IMR-90 (cell line): ENCODE measurements at regions not wholly inside any gene's neighbourhood (a gene's known extent, or its start where the extent isn't known, plus 50 kb on each side); places are given as distances from the start of the nearest gene placed in this dataset.

Source experiments
- ATAC-seq: fragments of 200-7000 bp; cut with Tn5 transposase; 2 replicates; pipeline ENCODE4 v1.9.1; 2020; ENCODE audit warnings: low read depth, mild to moderate bottlenecking, moderate library complexity
- BruUV-seq: library from RNA; stranded (reverse); fragments of 400-500 nt; replicated peaks from 2 replicates; lab custom pipeline; 2021; lab: Mats Ljungman, UMichigan
- CTCF ChIA-PET: fragments of 300-600 bp; formaldehyde crosslinking; extraction: SDS; loops from one replicate; lab custom pipeline; 2021; ENCODE audit warnings: antibody characterized with exemption; lab: Yijun Ruan, JAX
- POLR2A ChIA-PET: fragments of 300-600 bp; sonication (Branson Sonifier 250); formaldehyde crosslinking; loops from one replicate; lab custom pipeline; 2022; ENCODE audit warnings: antibody characterized with exemption; ENCODE audit not compliant: unreplicated experiment; lab: Charles Lee
- DNase-seq: peaks from one replicate; pipeline ENCODE4 v3.0.0; 2013
- H2AFZ ChIP-seq: replicated peaks from 2 replicates; pipeline ENCODE3; 2013; ENCODE audit warnings: low read length, mild to moderate bottlenecking; ENCODE audit not compliant: poor library complexity
- H2AK5ac ChIP-seq: 2 replicates; pipeline ENCODE4 v1.6.1; 2013; ENCODE audit warnings: low read depth, low read length, inconsistent platforms
- H2AK9ac ChIP-seq: replicated peaks from 2 replicates; pipeline ENCODE3; 2013; ENCODE audit warnings: mild to moderate bottlenecking, low read depth, low read length, moderate library complexity; ENCODE audit not compliant: poor library complexity
- H2BK120ac ChIP-seq: 2 replicates; pipeline ENCODE4 v1.6.1; 2013; ENCODE audit warnings: low read depth, low read length, inconsistent platforms
- H2BK15ac ChIP-seq: 3 replicates; pipeline ENCODE4 v1.6.1; 2013; ENCODE audit warnings: low read depth, low read length, inconsistent platforms
- H2BK20ac ChIP-seq: 2 replicates; pipeline ENCODE4 v1.6.1; 2013; ENCODE audit warnings: low read depth, mild to moderate bottlenecking, inconsistent platforms, low read length, moderate library complexity
- H2BK5ac ChIP-seq: 2 replicates; pipeline ENCODE4 v1.6.1; 2013; ENCODE audit warnings: mild to moderate bottlenecking, low read depth, low read length, inconsistent platforms; ENCODE audit not compliant: poor library complexity, severe bottlenecking
- H3K14ac ChIP-seq: replicated peaks from 2 replicates; pipeline ENCODE4 v1.6.1; 2013; ENCODE audit warnings: low read depth, low read length, inconsistent platforms
- H3K18ac ChIP-seq: 2 replicates; pipeline ENCODE4 v1.6.1; 2013; ENCODE audit warnings: low read depth, low read length, control low read depth
- H3K23ac ChIP-seq: 2 replicates; pipeline ENCODE4 v1.6.1; 2013; ENCODE audit warnings: low read depth, low read length, inconsistent platforms
- H3K27ac ChIP-seq: 2 replicates; pipeline ENCODE4 v1.5.1; 2013; ENCODE audit warnings: mild to moderate bottlenecking, control low read depth, low read length; ENCODE audit not compliant: insufficient read depth
- H3K27me3 ChIP-seq: 2 replicates; pipeline ENCODE4 v1.6.1; 2013; ENCODE audit warnings: low read length; ENCODE audit not compliant: control insufficient read depth, insufficient read depth
- H3K36me3 ChIP-seq: 2 replicates; pipeline ENCODE4 v1.6.1; 2013; ENCODE audit warnings: low read length, mixed read lengths; ENCODE audit not compliant: control insufficient read depth, insufficient read depth
- H3K4ac ChIP-seq: 2 replicates; pipeline ENCODE4 v1.6.1; 2013; ENCODE audit warnings: low read depth, low read length, inconsistent platforms
- H3K4me1 ChIP-seq: 2 replicates; pipeline ENCODE4 v1.6.1; 2013; ENCODE audit warnings: low read length, mixed read lengths; ENCODE audit not compliant: control insufficient read depth, insufficient read depth
- H3K4me2 ChIP-seq: 2 replicates; pipeline ENCODE4 v1.6.1; 2013; ENCODE audit warnings: low read depth, mild to moderate bottlenecking, control low read depth, low read length, moderate library complexity
- H3K4me3 ChIP-seq: 2 replicates; pipeline ENCODE4 v1.5.1; 2013; ENCODE audit warnings: low read depth, mild to moderate bottlenecking, control low read depth, low read length, moderate library complexity; ENCODE audit not compliant: insufficient read depth
- H3K56ac ChIP-seq: 2 replicates; pipeline ENCODE4 v1.6.1; 2013; ENCODE audit warnings: low read length, inconsistent platforms; ENCODE audit not compliant: insufficient read depth; ENCODE audit errors: extremely low read depth
- H3K79me1 ChIP-seq, 2 experiments: 2 replicates each; pipeline ENCODE4 v1.6.1; 2013; ENCODE audit warnings: low read length in 2 of 2, inconsistent platforms in 1 of 2, low read depth in 1 of 2
- H3K9ac ChIP-seq: 2 replicates; pipeline ENCODE4 v1.6.1; 2013; ENCODE audit warnings: low read depth, low read length, control low read depth
- H3K9me1 ChIP-seq: 2 replicates; pipeline ENCODE4 v1.6.1; 2013; ENCODE audit warnings: low read length, inconsistent platforms; ENCODE audit not compliant: insufficient read depth
- H3K9me3 ChIP-seq: 2 replicates; pipeline ENCODE4 v1.6.1; 2013; ENCODE audit warnings: low read length; ENCODE audit not compliant: control insufficient read depth, insufficient read depth
- H4K20me1 ChIP-seq: 2 replicates; pipeline ENCODE4 v1.6.1; 2013; ENCODE audit warnings: low read length, inconsistent platforms; ENCODE audit not compliant: insufficient read depth
- H4K5ac ChIP-seq: 2 replicates; pipeline ENCODE4 v1.6.1; 2013; ENCODE audit warnings: mild to moderate bottlenecking, low read depth, low read length, control low read depth
- H4K8ac ChIP-seq, 2 experiments: 2 replicates each; pipeline ENCODE4 v1.6.1; 2013; ENCODE audit warnings: low read depth in 2 of 2, low read length in 2 of 2, control low read depth in 1 of 2, inconsistent platforms in 1 of 2
- H4K91ac ChIP-seq: 2 replicates; pipeline ENCODE4 v1.6.1; 2013; ENCODE audit warnings: low read depth, low read length, inconsistent platforms; ENCODE audit not compliant: insufficient read depth
- BHLHE40 ChIP-seq: fragments of 150-350 bp; IDR thresholded peaks from 2 replicates; pipeline ENCODE4 v1.6.1; 2016; ENCODE audit warnings: mild to moderate bottlenecking, low read depth, low read length
- CTCF ChIP-seq: conservative IDR thresholded peaks from 2 replicates; pipeline ENCODE4 v1.5.1; 2012; ENCODE audit warnings: mild to moderate bottlenecking, low read depth, low read length, improper control_type of control experiment
- MAFK ChIP-seq: IDR thresholded peaks from 2 replicates; pipeline ENCODE4 v1.6.1; 2012; ENCODE audit warnings: low read depth, low read length, improper control_type of control experiment
- MAZ ChIP-seq: IDR thresholded peaks from 2 replicates; pipeline ENCODE4 v1.6.1; 2012; ENCODE audit warnings: low read depth, mild to moderate bottlenecking, low read length, improper control_type of control experiment, moderate library complexity, borderline replicate concordance
- whole genome bisulfite sequencing, 2 experiments: methylation state at CpG; one replicate each; pipeline versions ENCODE4 v1.1.5 to v1.1.7; 2013; ENCODE audit warnings: missing lambda C conversion rate in 2 of 2; ENCODE audit not compliant: insufficient read length in 1 of 2; ENCODE audit errors: extremely low coverage in 2 of 2; 5-methylcytosine and 5-hydroxymethylcytosine counted together
- dilution Hi-C: fragments of 300-500 bp; cut with HindIII; formaldehyde crosslinking; loops from one replicate; pipeline ENCODE4 v1.14.3; 2018; ENCODE audit warnings: low sequenced_read_pairs; ENCODE audit not compliant: unreplicated experiment
- in situ Hi-C: fragments of 300-500 bp; cut with MboI; formaldehyde crosslinking; loops from 3 replicates; pipeline ENCODE4 v1.14.3; 2019; ENCODE audit warnings: low sequenced_read_pairs, inconsistent platforms, mixed read lengths
- intact Hi-C: fragments of 100-400 bp; cut with micrococcal nuclease; formaldehyde crosslinking; loops from 2 replicates; pipeline ENCODE4 v1.10.0; 2022

DNA sequence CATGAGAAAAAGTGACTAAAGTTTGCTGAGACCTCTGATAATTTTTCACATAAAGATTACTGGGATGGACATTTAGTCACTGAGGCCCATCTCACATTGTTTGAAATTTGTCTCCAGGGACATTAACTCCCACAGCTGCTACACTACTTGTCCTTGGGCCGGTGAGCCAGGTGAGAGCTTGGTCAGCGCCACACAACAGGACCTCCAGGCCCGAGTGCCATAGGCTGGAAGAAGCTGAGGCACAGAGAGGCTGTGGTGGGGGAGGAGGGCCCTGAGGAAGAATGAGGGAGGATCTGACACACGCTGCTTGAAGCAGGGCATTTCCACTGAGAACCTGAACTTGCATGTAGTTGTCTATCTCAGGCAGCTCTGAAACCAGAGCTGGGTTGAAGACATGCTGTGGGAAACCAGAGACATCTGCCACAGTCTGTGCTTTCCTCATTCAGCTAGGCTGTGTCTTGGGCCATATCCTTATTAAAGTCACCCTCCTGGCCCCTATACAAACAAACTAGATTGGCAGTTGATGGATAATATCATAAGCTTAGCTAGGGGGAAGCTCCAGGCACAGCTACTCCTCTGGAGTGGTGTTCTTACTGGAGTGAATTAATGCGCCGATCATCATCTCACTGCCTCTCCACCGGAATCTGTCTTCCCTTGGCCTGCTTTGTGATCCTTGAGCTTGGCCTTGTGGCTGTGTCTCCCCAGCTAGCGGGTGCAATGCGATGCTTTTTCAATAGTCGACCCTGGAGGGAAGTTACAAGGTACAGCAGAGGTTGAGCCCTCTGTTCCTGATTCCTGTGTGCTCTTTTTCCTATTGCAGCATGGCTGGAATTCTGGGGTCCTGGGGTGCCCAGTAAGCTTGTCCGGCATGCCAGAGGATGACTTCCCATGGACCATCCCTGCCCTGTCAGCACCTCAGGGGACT is 225.3 kb upstream of the B3GAT1 start (continued):
- no peak for TF ChIP-seq MAZ

DNA sequence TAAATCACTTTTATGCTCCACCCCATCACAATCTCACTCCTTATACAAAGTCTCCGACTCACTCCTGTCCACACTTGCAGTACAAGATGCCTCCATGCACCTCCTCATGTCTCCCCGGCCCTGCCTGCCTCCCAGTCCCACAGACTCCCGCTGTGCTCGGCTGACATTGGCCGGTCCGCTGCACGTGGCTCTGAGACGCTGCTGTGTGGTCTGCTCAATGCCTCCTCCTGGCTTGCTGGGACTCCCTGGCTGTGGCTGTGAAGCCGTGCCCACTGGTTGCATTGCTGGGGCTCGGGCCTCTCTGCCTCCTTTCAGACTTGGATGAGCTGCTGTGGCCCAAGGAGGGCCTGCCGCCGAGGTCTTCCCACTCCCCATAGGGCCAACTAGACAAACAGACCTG is 224.0 kb upstream of the B3GAT1 start:
- Histone ChIP-seq H3K36me3 (no peaks in the 10 kb centered on the region), H3K79me1 (no peaks in the 10 kb centered on the region), H3K27ac (no peak overlapping the region), H4K91ac (no peak overlapping the region), H4K20me1 (no peaks in the 10 kb centered on the region), H2AK9ac (no peak overlapping the region), H3K4me3 (no peak overlapping the region), H3K18ac (no peak overlapping the region), H2AK5ac (no peak overlapping the region), H2BK5ac (no peak overlapping the region), H3K9me1 (no peaks in the 10 kb centered on the region), H3K9me3 (peaks cover 61% of the 10 kb centered on the region), H3K9ac (no peak overlapping the region), H3K14ac (no peak overlapping the region), H3K4ac (no peak overlapping the region), H2BK15ac (no peak overlapping the region), H3K23ac (no peak overlapping the region), H2AFZ (no peak overlapping the region), H3K27me3 (no peaks in the 10 kb centered on the region), H4K5ac (no peak overlapping the region), H4K8ac (no peak overlapping the region), H2BK120ac (no peak overlapping the region), H3K56ac (no peak overlapping the region), H3K4me2 (no peak overlapping the region), H3K4me1 (no peaks in the 10 kb centered on the region), H2BK20ac (no peak overlapping the region)
- ChIA-PET CTCF (no interaction called here), POLR2A (no interaction called here)
- TF ChIP-seq CTCF = no peak
- TF ChIP-seq MAFK = no peak
- no peak for TF ChIP-seq BHLHE40
- DNase-seq (no peak), ATAC-seq (no peak)
- dilution Hi-C loops (no loop called here), intact Hi-C loops (no loop called here), in situ Hi-C loops (no loop called here)
- WGBS, 2 experiments = 19% methylated on average over 3 of the region's 12 CpGs; no CpG with 5 or more reads in 1 of the 2 experiments
- no TSS peak for BruUV-seq
